ENCODE measurements at regions not wholly inside any gene's neighbourhood (a gene's known extent, or its start where the extent isn't known, plus 50 kb on each side); places are given as distances from the start of the nearest gene placed in this dataset.

DNA sequence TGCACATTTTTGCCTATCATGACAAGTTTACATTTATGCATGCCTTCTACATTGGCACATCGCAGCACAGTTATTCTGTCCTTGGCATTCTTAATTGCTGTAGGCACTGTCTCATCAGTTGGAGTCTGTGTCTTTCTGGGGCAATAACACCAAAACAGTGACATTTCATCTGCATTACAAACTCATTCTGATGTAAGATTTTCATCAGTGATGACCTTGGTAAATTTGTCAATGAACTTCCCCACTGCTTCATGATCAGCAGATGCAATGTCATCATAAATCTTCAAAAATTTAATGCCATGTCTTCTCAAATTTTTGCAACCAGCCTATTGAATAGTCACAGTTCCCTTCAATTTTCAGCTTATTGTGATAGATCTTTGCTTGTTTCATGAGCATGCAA lies 85.5 kb downstream of the CAPZA3 start:
- H3K9me3 Mint-ChIP-seq (ENCODE audit: insufficient read depth) = peaks cover under 1% of the 10 kb centered on the region
- ChIA-PET CTCF (no interaction called here), POLR2A (no interaction called here)
- Histone ChIP-seq H3K9me3 (ENCODE audit: control extremely low read depth in 1 of 3, control insufficient read depth in 2 of 3, insufficient read depth in 1 of 3, low read length in 2 of 3) (peaks cover 0 to 2% (median 0%) of the 10 kb centered on the region in 3 donors), H3K79me2 (ENCODE audit: control insufficient read depth, insufficient read depth, low read length) (no peaks in the 10 kb centered on the region), H3K4me3 (ENCODE audit: control extremely low read depth in 1 of 5, extremely low read depth in 1 of 5, insufficient read depth in 1 of 5, low read depth in 2 of 5, low read length in 4 of 5) (no peak overlapping the region), H3K27me3 (replicated peaks in 1 of 4; ENCODE audit: control extremely low read depth in 1 of 4, control insufficient read depth in 3 of 4, insufficient read depth in 4 of 4, low read length in 3 of 4) (no peaks in the 10 kb centered on the region), H3K9ac (ENCODE audit: low read length) (no peak overlapping the region), H3K27ac (ENCODE audit: low read length in 2 of 2) (no peak overlapping the region), H3K4me2 (replicated peaks; ENCODE audit: low read depth, low read length, poor library complexity, severe bottlenecking) (no peak overlapping the region), H3K36me3 (replicated peaks in 1 of 2; ENCODE audit: control extremely low read depth in 1 of 2, control insufficient read depth in 1 of 2, extremely low read depth in 1 of 2, insufficient read depth in 2 of 2, low read length in 1 of 2) (no peaks in the 10 kb centered on the region), H4K20me1 (ENCODE audit: control insufficient read depth, insufficient read depth, low read length, poor library complexity, severe bottlenecking) (no peaks in the 10 kb centered on the region), H3K4me1 (ENCODE audit: control insufficient read depth in 2 of 2, insufficient read depth in 2 of 2, low read length in 2 of 2) (no peaks in the 10 kb centered on the region), H2AFZ (ENCODE audit: insufficient read depth, low read depth, low read length, poor library complexity, severe bottlenecking) (no peak overlapping the region)
- H3K4me3 Mint-ChIP-seq = no peak overlapping the region
- intact Hi-C loops (cut with micrococcal nuclease) = no loop called here
- H3K4me1 Mint-ChIP-seq = no peaks in the 10 kb centered on the region
- H3K27ac Mint-ChIP-seq = no peak overlapping the region
- ATAC-seq (ENCODE audit: low read depth) = no peak
- DNase-seq = no peak
- TF ChIP-seq, protein P1, sequence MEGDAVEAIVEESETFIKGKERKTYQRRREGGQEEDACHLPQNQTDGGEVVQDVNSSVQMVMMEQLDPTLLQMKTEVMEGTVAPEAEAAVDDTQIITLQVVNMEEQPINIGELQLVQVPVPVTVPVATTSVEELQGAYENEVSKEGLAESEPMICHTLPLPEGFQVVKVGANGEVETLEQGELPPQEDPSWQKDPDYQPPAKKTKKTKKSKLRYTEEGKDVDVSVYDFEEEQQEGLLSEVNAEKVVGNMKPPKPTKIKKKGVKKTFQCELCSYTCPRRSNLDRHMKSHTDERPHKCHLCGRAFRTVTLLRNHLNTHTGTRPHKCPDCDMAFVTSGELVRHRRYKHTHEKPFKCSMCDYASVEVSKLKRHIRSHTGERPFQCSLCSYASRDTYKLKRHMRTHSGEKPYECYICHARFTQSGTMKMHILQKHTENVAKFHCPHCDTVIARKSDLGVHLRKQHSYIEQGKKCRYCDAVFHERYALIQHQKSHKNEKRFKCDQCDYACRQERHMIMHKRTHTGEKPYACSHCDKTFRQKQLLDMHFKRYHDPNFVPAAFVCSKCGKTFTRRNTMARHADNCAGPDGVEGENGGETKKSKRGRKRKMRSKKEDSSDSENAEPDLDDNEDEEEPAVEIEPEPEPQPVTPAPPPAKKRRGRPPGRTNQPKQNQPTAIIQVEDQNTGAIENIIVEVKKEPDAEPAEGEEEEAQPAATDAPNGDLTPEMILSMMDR (IDR thresholded peaks at IDR 0.05) = no peak
- TF ChIP-seq EZH2 (IDR thresholded peaks at IDR 0.05; ENCODE audit: borderline replicate concordance, insufficient read depth, low read depth, low read length, poor library complexity, severe bottlenecking) = no peak
- H3K27me3 Mint-ChIP-seq = no peaks in the 10 kb centered on the region
- 100% methylated on average over 1 of the region's 1 CpG for WGBS (ENCODE audit: insufficient coverage)

DNA sequence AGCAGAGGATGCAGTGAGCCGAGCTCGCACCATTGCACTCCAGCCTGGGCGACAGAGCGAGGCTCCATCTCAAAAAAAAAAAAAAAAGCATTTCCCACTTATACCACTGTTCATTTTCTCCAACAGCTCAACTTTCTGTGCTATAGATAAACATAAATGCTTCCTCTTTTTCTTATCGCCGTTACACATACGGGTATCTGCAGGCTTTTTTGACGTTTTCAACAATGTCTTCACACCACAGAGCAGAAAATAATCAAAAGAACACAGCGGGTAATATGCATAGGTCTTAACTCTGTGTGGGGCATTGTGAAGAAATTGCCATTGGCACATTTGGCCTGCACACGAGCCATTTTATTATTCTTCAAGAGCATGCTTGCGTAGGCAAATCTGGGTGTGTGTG lies 86.4 kb downstream of the CAPZA3 start:
- POLR2A ChIA-PET = no interaction called here
- 5% methylated on average over 4 of the region's 11 CpGs for WGBS (ENCODE audit: insufficient coverage)
- no peaks in the 10 kb centered on the region for H3K27me3 ChIP-seq (replicated peaks in 1 of 4; ENCODE audit: control extremely low read depth in 1 of 4, control insufficient read depth in 3 of 4, insufficient read depth in 4 of 4, low read length in 3 of 4)
- H3K4me3 ChIP-seq (ENCODE audit: control extremely low read depth in 1 of 5, extremely low read depth in 1 of 5, insufficient read depth in 1 of 5, low read depth in 2 of 5, low read length in 4 of 5) = no peak overlapping the region
- H3K27ac ChIP-seq (ENCODE audit: low read length in 2 of 2) = no peak overlapping the region
- Mint-ChIP-seq H3K9me3 (ENCODE audit: insufficient read depth) (peaks cover 4% of the 10 kb centered on the region), H3K27me3 (no peaks in the 10 kb centered on the region), H3K27ac (no peak overlapping the region), H3K4me1 (no peaks in the 10 kb centered on the region), H3K4me3 (no peak overlapping the region)
- no peak overlapping the region for H3K4me2 ChIP-seq (replicated peaks; ENCODE audit: low read depth, low read length, poor library complexity, severe bottlenecking)
- H3K36me3 ChIP-seq (replicated peaks in 1 of 2; ENCODE audit: control extremely low read depth in 1 of 2, control insufficient read depth in 1 of 2, extremely low read depth in 1 of 2, insufficient read depth in 2 of 2, low read length in 1 of 2) = no peaks in the 10 kb centered on the region
- no peak for TF ChIP-seq EZH2 (IDR thresholded peaks at IDR 0.05; ENCODE audit: borderline replicate concordance, insufficient read depth, low read depth, low read length, poor library complexity, severe bottlenecking)
- TF ChIP-seq, protein P1 (IDR thresholded peaks at IDR 0.05) = no peak
- no peaks in the 10 kb centered on the region for H3K4me1 ChIP-seq (ENCODE audit: control insufficient read depth in 2 of 2, insufficient read depth in 2 of 2, low read length in 2 of 2)
- peaks cover 0 to 8% (median 0%) of the 10 kb centered on the region in 3 donors for H3K9me3 ChIP-seq (ENCODE audit: control extremely low read depth in 1 of 3, control insufficient read depth in 2 of 3, insufficient read depth in 1 of 3, low read length in 2 of 3)
- intact Hi-C loops (cut with micrococcal nuclease) = no loop called here
- no peaks in the 10 kb centered on the region for H3K79me2 ChIP-seq (ENCODE audit: control insufficient read depth, insufficient read depth, low read length)
- DNase-seq (no peak), ATAC-seq (ENCODE audit: low read depth) (no peak)
- no peaks in the 10 kb centered on the region for H4K20me1 ChIP-seq (ENCODE audit: control insufficient read depth, insufficient read depth, low read length, poor library complexity, severe bottlenecking)
- H2AFZ ChIP-seq (ENCODE audit: insufficient read depth, low read depth, low read length, poor library complexity, severe bottlenecking) = no peak overlapping the region
- CTCF ChIA-PET = no interaction called here
- no peak overlapping the region for H3K9ac ChIP-seq (ENCODE audit: low read length)

All from B cell (primary cell).